Activated T-helper 1 cell treated with Interleukin-2 at 50 U/mL for 16 hours (primary cell): ENCODE measurements at regions not wholly inside any gene's neighbourhood (a gene's known extent, or its start where the extent isn't known, plus 50 kb on each side); places are given as distances from the start of the nearest gene placed in this dataset.

Experiments used
- DNase-seq: peaks from one replicate; pipeline ENCODE4 v3.0.0-alpha.2; 2020; ENCODE audit warnings: low read depth

- no peak for DNase-seq
These were observed 70.5 kb upstream of the WNT11 start for GRCh38 chr11:76276781-76277155.

GRCh38 chr11:76276046-76276780 lies 69.9 kb upstream of the WNT11 start:
- DNase-seq, result no peak

- no peak for DNase-seq
These were observed 69.1 kb upstream of the WNT11 start for GRCh38 chr11:76275446-76275845.

GRCh38 chr11:76271068-76271467 lies 64.8 kb upstream of the WNT11 start:
- DNase-seq, result no peak

GRCh38 chr11:76270389-76270788 lies 64.1 kb upstream of the WNT11 start:
- DNase-seq, result no peak

- DNase-seq, result no peak
These were observed 63.5 kb upstream of the WNT11 start for GRCh38 chr11:76269661-76270261.

GRCh38 chr11:76269247-76269646 lies 62.9 kb upstream of the WNT11 start:
- DNase-seq, result no peak

- DNase-seq, result no peak
These were observed 62.2 kb upstream of the WNT11 start for GRCh38 chr11:76268498-76268897.

GRCh38 chr11:76267556-76267955 lies 61.3 kb upstream of the WNT11 start:
- no peak for DNase-seq

- DNase-seq, result no peak
These were observed 60.2 kb upstream of the WNT11 start for GRCh38 chr11:76266286-76267100.

GRCh38 chr11:76265771-76266241 lies 59.5 kb upstream of the WNT11 start:
- DNase-seq, result no peak

- no peak for DNase-seq
These were observed 57.4 kb upstream of the WNT11 start for GRCh38 chr11:76263657-76264056.

- DNase-seq, result no peak
These were observed 56.9 kb upstream of the WNT11 start for GRCh38 chr11:76263166-76263565.

GRCh38 chr11:76260296-76260925 lies 54.1 kb upstream of the WNT11 start:
- no peak for DNase-seq

- DNase-seq, result no peak
These were observed 53.1 kb upstream of the WNT11 start for GRCh38 chr11:76259299-76259908.

GRCh38 chr11:76257074-76257719 lies 50.9 kb upstream of the WNT11 start:
- no peak for DNase-seq

GRCh38 chr11:76256448-76256847 lies 50.1 kb upstream of the WNT11 start:
- DNase-seq, result no peak
